ENCODE measurements at regions not wholly inside any gene's neighbourhood (a gene's known extent, or its start where the extent isn't known, plus 50 kb on each side); places are given as distances from the start of the nearest gene placed in this dataset.
A peak's percentile ranks its signal among the peaks of the same experiment; 100 is the strongest.

- WGBS (ENCODE audit: insufficient coverage, low lambda C conversion rate): 25% methylated on average over 2 of the region's 24 CpGs
- peaks cover 15% of the 10 kb centered on the region for H3K27me3 ChIP-seq (ENCODE audit: control insufficient read depth, insufficient read depth, low read length)
- peak; percentile 47 to 53 for DNase-seq
- no peaks in the 10 kb centered on the region for H3K9me3 ChIP-seq (ENCODE audit: control insufficient read depth, low read depth, low read length)
- H3K4me1 ChIP-seq (ENCODE audit: control insufficient read depth, insufficient read depth, low read length): peaks cover 9% of the 10 kb centered on the region
- H3K36me3 ChIP-seq (ENCODE audit: control insufficient read depth, insufficient read depth, low read length): no peaks in the 10 kb centered on the region
- no peak overlapping the region for H3K4me3 ChIP-seq (ENCODE audit: low read length)
- peak overlapping the region; percentile 17 for H3K27ac ChIP-seq (ENCODE audit: low read length)
Measured at GRCh38 chr16:66266436-66267291, 99.8 kb upstream of the CDH5 start.

GRCh38 chr16:66265556-66266141 lies 100.8 kb upstream of the CDH5 start:
- peaks cover 5% of the 10 kb centered on the region for H3K27me3 ChIP-seq (ENCODE audit: control insufficient read depth, insufficient read depth, low read length)
- H3K4me3 ChIP-seq (ENCODE audit: low read length): no peak overlapping the region
- WGBS (ENCODE audit: insufficient coverage, low lambda C conversion rate): 40% methylated on average over 1 of the region's 13 CpGs
- H3K36me3 ChIP-seq (ENCODE audit: control insufficient read depth, insufficient read depth, low read length): no peaks in the 10 kb centered on the region
- no peak overlapping the region for H3K27ac ChIP-seq (ENCODE audit: low read length)
- DNase-seq: no peak
- peaks cover 9% of the 10 kb centered on the region for H3K4me1 ChIP-seq (ENCODE audit: control insufficient read depth, insufficient read depth, low read length)
- H3K9me3 ChIP-seq (ENCODE audit: control insufficient read depth, low read depth, low read length): no peaks in the 10 kb centered on the region

- Histone ChIP-seq H3K27me3 (ENCODE audit: control insufficient read depth, insufficient read depth, low read length) (peaks cover under 1% of the 10 kb centered on the region), H3K4me1 (ENCODE audit: control insufficient read depth, insufficient read depth, low read length) (peaks cover 9% of the 10 kb centered on the region), H3K9me3 (ENCODE audit: control insufficient read depth, low read depth, low read length) (no peaks in the 10 kb centered on the region), H3K27ac (ENCODE audit: low read length) (no peak overlapping the region), H3K4me3 (ENCODE audit: low read length) (no peak overlapping the region), H3K36me3 (ENCODE audit: control insufficient read depth, insufficient read depth, low read length) (no peaks in the 10 kb centered on the region)
- no CpG with 5 or more reads among the region's 3 CpGs for WGBS (ENCODE audit: insufficient coverage, low lambda C conversion rate)
- no peak for DNase-seq
Measured at GRCh38 chr16:66265048-66265415, 101.5 kb upstream of the CDH5 start.

- no peaks in the 10 kb centered on the region for H3K27me3 ChIP-seq (ENCODE audit: control insufficient read depth, insufficient read depth, low read length)
- no peaks in the 10 kb centered on the region for H3K36me3 ChIP-seq (ENCODE audit: control insufficient read depth, insufficient read depth, low read length)
- no peak overlapping the region for H3K4me3 ChIP-seq (ENCODE audit: low read length)
- WGBS (ENCODE audit: insufficient coverage, low lambda C conversion rate): no CpG with 5 or more reads among the region's 17 CpGs
- no peak overlapping the region for H3K27ac ChIP-seq (ENCODE audit: low read length)
- H3K4me1 ChIP-seq (ENCODE audit: control insufficient read depth, insufficient read depth, low read length): peaks cover 9% of the 10 kb centered on the region
- DNase-seq: no peak
- no peaks in the 10 kb centered on the region for H3K9me3 ChIP-seq (ENCODE audit: control insufficient read depth, low read depth, low read length)
Measured at GRCh38 chr16:66264311-66265047, 102.0 kb upstream of the CDH5 start.

GRCh38 chr16:66263973-66264310 lies 102.5 kb upstream of the CDH5 start:
- Histone ChIP-seq H3K4me3 (ENCODE audit: low read length) (no peak overlapping the region), H3K27me3 (ENCODE audit: control insufficient read depth, insufficient read depth, low read length) (no peaks in the 10 kb centered on the region), H3K4me1 (ENCODE audit: control insufficient read depth, insufficient read depth, low read length) (peaks cover 9% of the 10 kb centered on the region), H3K36me3 (ENCODE audit: control insufficient read depth, insufficient read depth, low read length) (no peaks in the 10 kb centered on the region), H3K27ac (ENCODE audit: low read length) (no peak overlapping the region), H3K9me3 (ENCODE audit: control insufficient read depth, low read depth, low read length) (no peaks in the 10 kb centered on the region)
- no peak for DNase-seq
- WGBS (ENCODE audit: insufficient coverage, low lambda C conversion rate): no CpG with 5 or more reads among the region's 1 CpG

- WGBS (ENCODE audit: insufficient coverage, low lambda C conversion rate): no CpG with 5 or more reads among the region's 6 CpGs
- Histone ChIP-seq H3K27me3 (ENCODE audit: control insufficient read depth, insufficient read depth, low read length) (no peaks in the 10 kb centered on the region), H3K9me3 (ENCODE audit: control insufficient read depth, low read depth, low read length) (no peaks in the 10 kb centered on the region), H3K27ac (ENCODE audit: low read length) (no peak overlapping the region), H3K36me3 (ENCODE audit: control insufficient read depth, insufficient read depth, low read length) (no peaks in the 10 kb centered on the region), H3K4me3 (ENCODE audit: low read length) (no peak overlapping the region), H3K4me1 (ENCODE audit: control insufficient read depth, insufficient read depth, low read length) (peaks cover 9% of the 10 kb centered on the region)
- DNase-seq: no peak
Measured at GRCh38 chr16:66263168-66263972, 103.1 kb upstream of the CDH5 start.

- Histone ChIP-seq H3K9me3 (ENCODE audit: control insufficient read depth, low read depth, low read length) (no peaks in the 10 kb centered on the region), H3K27ac (ENCODE audit: low read length) (no peak overlapping the region), H3K27me3 (ENCODE audit: control insufficient read depth, insufficient read depth, low read length) (no peaks in the 10 kb centered on the region), H3K4me3 (ENCODE audit: low read length) (no peak overlapping the region), H3K4me1 (ENCODE audit: control insufficient read depth, insufficient read depth, low read length) (peaks cover 9% of the 10 kb centered on the region), H3K36me3 (ENCODE audit: control insufficient read depth, insufficient read depth, low read length) (no peaks in the 10 kb centered on the region)
- WGBS (ENCODE audit: insufficient coverage, low lambda C conversion rate): 58% methylated on average over 3 of the region's 11 CpGs
- no peak for DNase-seq
Measured at GRCh38 chr16:66262253-66263167, 104.0 kb upstream of the CDH5 start.

- Histone ChIP-seq H3K4me1 (ENCODE audit: control insufficient read depth, insufficient read depth, low read length) (peaks cover 5% of the 10 kb centered on the region), H3K36me3 (ENCODE audit: control insufficient read depth, insufficient read depth, low read length) (no peaks in the 10 kb centered on the region), H3K27ac (ENCODE audit: low read length) (no peak overlapping the region), H3K4me3 (ENCODE audit: low read length) (no peak overlapping the region), H3K27me3 (ENCODE audit: control insufficient read depth, insufficient read depth, low read length) (no peaks in the 10 kb centered on the region), H3K9me3 (ENCODE audit: control insufficient read depth, low read depth, low read length) (no peaks in the 10 kb centered on the region)
- DNase-seq: no peak
- no CpG with 5 or more reads among the region's 3 CpGs for WGBS (ENCODE audit: insufficient coverage, low lambda C conversion rate)
Measured at GRCh38 chr16:66261826-66262225, 104.7 kb upstream of the CDH5 start.

- Histone ChIP-seq H3K27me3 (ENCODE audit: control insufficient read depth, insufficient read depth, low read length) (no peaks in the 10 kb centered on the region), H3K4me3 (ENCODE audit: low read length) (no peak overlapping the region), H3K9me3 (ENCODE audit: control insufficient read depth, low read depth, low read length) (no peaks in the 10 kb centered on the region), H3K36me3 (ENCODE audit: control insufficient read depth, insufficient read depth, low read length) (no peaks in the 10 kb centered on the region), H3K4me1 (ENCODE audit: control insufficient read depth, insufficient read depth, low read length) (peaks cover 1% of the 10 kb centered on the region), H3K27ac (ENCODE audit: low read length) (no peak overlapping the region)
- 20% methylated on average over 2 of the region's 14 CpGs for WGBS (ENCODE audit: insufficient coverage, low lambda C conversion rate)
- no peak for DNase-seq
Measured at GRCh38 chr16:66260522-66261254, 105.8 kb upstream of the CDH5 start.

Data from large intestine (tissue), 3 donors.